SKM-1 (cell line): ENCODE measurements at regions not wholly inside any gene's neighbourhood (a gene's known extent, or its start where the extent isn't known, plus 50 kb on each side); places are given as distances from the start of the nearest gene placed in this dataset.
A peak's percentile ranks its signal among the peaks of the same experiment; 100 is the strongest.
"Not testable (repeated sequence)": the region's sequence is repeated elsewhere in the genome, so short reads cannot be mapped to it uniquely, and the experiment has no call there.

ENCODE experiments used
- DNase-seq: peaks from one replicate; lab custom pipeline; 2025; ENCODE audit not compliant: unreplicated experiment; lab: John Stamatoyannopoulos, UW

DNA sequence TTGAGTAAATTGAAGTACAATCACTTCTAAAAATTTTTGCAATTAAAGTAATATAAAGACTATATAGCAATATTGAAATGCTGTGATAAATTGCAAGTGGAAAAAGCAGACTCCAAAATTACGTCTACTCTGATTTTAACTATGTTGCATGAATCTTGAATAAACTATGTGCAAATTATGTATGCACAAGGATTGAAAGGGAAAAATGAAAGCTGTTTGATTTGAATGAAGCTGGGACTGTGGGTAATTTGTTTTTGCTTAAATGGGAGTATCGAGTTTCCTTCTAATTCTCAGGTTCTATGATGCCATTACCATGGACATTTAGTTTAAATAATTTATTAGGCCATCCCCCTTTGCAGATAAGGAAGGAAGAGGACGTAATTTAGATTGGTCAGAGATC is 198.7 kb upstream of the MYLIP start:
- no peak for DNase-seq

DNA sequence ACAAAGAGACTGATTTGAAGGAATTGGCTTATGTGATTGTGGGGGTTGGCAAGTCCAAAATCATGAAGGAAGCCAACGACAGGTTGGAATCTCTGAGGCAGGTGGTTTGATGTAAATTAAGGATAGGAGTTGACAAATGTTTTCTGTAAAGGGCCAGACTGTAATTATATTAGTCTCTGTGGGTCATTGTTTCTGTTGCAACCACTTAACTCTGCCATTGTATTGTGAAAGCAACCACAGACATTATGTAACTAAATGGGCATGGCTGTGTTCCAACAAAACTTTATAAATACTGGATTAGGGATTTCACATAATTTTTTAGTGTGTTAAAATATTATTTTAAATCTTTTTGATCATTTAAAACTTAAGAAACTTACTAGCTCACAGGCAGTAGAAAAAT is 199.2 kb upstream of the MYLIP start:
- DNase-seq: peak; percentile 23

DNA sequence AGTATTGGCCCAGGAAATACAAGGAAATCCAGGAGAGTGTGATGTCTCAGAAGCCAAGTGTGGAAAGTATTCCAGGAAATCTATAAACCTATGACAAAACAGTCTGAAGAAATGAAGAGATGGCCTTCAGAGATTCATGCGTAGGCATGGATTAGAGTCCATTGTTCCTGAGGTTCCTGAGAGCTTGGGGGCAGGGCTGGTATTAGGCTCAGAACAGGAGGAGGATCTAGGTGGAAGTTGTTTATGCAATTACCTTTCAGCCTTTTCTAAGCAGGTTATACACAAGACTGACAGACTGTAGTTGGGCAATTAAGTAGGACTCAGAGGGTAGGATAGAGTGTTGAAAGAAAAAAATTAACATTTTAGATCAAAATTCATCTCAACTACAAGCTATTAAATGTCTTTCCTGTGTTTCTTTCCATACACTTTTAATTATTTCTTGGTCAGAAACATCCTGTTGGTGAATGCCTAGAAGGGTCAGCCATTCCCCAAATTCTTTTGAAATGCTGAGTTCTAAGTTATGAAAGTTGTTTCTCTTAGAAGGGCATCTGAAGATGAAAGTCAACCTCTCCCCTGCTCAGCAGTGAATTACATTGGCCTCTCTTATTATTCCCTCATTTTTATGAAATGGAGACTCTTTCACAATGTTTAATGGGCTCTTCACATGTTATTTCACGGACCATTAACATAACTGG is 201.2 kb upstream of the MYLIP start:
- DNase-seq: no peak

DNA sequence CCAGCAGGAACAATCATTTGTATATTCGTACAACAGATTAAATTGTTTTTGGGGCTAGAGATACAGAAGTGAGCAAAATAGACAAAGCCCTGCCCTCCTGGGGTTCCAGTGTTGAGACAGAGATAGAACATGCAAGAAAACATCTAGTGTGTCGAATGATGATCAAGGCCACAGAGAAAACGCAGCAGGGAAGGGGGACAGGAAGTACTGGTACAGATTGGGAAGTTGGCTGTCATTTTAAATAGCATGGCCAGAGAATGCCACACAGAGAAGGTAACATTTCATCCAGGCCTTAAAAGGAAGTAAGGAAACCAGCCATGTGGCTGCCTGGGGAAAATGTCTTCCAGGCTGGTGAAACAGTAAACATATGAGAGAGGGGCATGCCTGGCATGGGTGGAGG is 202.6 kb upstream of the MYLIP start:
- DNase-seq: no peak

DNA sequence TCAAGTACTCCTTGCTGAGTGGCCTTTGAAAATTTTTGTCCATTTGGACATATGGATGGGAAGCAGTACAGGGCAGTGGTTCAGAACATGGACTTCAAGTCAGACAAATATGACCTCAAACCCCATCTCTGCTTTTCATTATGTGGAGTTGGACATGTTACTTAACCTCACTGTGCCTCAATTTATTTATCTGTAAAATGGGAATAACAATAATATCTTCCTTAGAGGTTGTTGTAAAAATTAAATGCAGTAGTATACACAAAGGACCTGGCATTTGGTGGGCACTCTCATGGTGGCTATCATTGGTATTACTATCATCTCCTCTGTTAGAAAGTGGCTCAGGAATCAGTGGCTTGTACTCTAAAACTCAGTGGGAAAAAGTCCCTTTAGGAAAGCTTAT is 204.0 kb upstream of the MYLIP start:
- DNase-seq: no peak

DNA sequence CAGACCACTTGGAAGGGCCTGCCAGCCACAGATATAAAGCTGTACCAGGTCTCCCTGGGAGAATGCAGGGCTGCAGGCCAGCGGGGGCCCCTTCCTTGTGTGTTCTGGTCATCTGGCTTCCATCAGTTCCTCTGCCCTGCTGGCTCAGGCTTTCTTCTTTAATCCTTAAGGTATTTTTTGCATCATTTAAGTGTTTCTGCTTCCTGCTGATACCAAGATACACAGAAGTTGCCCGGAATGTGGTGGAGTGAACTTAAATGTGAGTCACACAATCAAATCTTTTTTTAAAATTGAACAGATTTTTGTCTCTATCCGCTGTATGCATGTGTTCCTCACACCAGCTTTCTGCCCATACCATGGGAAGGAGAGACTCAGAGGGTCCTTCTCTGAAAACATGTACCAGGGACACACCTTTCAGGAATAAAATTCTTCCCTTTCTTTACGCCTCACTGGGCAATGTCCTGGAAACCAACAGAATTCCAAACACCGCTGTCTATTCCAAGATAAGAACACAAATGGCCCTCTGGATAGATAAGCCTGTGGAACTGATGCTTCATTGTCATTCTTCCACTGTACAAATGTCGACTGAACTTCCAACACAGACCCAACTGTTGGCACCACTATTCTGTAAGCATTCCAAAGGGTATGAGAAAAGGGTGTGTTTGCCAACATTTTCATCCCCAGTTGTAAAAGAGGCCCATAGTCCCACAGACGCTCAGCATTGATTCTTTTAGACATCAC is 206.2 kb upstream of the MYLIP start:
- no peak for DNase-seq

DNA sequence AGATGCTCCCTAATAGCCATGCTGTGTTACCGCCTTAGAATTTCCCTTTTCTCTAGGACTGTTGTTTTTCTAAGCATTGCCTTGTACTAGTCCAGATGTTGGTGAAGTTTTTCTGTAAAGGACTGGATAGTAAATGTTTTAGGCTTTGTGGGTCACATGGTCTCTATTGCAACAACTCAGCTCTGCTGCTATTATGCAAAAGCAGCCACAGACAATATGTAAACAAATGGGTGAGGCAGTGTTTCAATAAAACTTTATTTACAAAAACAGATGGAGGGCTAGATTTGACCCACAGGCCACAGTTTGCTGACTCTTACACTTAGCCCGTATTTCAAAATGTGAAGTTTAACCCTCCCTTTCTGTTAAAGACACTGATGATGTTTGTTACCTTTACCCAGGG is 207.6 kb upstream of the MYLIP start:
- no peak for DNase-seq

DNA sequence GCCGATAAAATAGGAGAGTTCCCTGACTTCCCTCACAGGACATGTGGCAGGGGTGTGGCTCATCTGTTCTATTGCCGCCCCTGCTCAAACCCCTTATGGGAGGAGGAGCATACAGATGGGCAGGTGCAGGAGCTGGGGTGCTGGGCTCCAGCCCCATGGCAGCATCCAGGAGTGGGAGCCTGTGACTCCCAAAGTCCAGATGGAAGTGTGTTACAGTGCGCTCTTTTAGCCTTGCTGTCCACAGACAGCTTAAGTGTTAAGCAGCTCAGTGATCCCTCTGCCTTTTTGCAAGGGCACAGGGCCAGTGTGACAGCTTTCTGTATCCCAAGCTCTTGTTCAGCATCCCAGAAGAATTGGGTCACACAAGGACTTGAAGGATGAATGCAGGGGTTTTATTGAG is 212.3 kb upstream of the MYLIP start:
- DNase-seq: no peak

DNA sequence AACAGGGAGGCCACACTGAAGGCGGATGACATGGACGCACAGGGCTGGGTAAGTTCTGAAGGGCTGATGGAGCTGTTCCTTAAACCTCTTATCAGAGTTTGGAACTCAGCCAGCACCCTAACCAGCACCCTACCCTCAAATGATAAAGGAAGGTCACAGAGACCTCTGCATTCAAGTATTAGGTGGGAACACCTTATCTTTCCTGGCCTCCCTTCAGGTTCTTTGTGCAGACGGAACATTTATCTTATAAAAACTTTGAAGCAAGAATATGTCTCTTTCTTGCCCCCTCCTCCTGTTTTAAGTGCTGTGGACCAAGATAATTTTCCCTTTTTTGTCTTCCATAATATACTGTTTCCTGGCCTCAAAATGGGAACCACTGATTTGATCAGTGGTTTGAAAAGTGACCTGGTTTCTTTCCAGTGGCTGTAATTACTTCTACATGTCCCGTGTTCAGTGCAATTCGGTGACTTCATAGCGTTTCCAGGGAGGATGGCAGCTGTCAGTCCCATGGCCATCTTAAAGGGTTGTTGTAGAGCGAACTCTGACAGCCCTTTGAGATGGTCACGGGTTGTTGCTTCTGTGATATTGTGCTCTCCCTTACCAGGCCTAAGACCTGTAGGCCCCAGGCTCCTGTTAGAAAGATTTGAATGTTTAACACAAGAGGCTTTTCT is 213.2 kb upstream of the MYLIP start:
- no peak for DNase-seq

DNA sequence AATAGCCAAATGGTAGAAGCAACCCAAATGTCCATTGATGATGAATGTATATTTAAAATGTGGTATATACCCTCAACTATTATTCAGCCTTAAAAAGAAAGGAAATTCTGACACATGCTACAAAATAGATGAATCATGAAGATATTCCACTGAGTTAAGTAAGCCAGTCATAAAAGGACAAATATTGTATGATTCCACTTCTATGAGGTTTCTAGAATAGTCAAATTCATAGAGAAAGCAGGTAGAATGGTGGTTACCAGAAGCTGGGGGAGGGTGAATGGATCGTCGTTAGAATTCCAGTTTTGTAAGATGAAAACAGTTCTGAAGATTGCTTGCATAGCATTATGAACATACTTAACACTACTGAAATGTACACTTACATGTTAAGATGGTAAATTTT is 214.3 kb upstream of the MYLIP start:
- no peak for DNase-seq

DNA sequence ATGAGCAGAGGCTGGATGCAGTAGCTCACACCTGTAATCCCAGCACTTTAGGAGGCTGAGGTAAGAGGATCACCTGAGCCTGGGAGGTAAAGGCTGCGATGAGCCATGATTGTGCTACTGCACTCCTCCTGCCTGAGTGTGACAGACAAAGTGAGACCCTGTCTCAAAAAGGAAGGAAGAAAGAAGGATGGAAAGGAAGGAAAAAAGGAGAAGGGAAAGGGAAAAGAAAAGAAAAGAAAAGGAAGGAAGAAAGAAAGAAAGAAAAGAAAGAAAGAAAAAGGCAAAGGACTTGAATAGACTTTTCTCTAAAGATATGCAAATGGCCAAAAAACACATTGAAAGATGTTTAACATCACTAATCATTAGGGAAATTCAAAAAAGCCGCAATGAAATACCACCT is 215.3 kb upstream of the MYLIP start:
- DNase-seq: no peak

DNA sequence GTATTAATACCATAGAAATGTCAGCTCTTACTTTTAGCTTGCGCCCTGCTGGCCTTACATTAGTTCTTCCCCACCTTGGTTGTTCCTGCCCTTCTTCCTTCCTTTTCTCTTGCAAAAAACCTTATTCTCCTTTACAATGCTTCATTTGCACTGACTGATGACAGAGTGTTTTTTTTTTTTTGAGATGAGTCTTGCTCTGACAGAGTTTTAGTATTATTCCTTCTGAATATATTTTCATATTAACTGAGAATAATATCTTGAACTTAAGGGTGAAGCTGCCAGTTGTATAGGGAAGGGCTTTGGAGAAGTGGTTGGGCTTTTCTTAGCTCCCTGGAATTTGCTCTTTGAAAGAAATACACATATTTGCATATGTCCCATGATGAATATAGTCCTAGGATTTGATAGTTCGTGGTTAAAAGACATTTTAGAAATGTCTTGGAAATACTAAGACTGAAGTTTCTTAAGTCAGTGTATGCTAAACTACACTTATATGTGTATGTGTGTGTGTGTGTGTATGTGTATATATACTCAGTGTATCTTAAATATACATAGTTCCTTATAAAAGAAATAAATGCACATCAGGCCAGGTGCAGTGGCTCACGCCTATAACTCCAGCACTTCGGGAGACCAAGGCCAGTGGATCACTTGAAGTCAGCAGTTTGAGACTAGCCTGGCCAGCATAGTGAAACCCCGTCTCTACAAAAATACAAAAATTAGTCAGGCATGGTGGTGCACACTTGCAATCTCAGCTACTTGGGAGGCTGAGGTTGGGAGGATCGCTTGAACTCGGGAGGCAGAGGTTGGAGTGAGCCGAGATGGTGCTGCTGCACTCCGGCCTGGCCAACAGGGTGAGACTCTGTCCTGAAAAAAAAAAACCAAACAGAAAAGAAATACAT is 216.1 kb upstream of the MYLIP start:
- DNase-seq: no peak

DNA sequence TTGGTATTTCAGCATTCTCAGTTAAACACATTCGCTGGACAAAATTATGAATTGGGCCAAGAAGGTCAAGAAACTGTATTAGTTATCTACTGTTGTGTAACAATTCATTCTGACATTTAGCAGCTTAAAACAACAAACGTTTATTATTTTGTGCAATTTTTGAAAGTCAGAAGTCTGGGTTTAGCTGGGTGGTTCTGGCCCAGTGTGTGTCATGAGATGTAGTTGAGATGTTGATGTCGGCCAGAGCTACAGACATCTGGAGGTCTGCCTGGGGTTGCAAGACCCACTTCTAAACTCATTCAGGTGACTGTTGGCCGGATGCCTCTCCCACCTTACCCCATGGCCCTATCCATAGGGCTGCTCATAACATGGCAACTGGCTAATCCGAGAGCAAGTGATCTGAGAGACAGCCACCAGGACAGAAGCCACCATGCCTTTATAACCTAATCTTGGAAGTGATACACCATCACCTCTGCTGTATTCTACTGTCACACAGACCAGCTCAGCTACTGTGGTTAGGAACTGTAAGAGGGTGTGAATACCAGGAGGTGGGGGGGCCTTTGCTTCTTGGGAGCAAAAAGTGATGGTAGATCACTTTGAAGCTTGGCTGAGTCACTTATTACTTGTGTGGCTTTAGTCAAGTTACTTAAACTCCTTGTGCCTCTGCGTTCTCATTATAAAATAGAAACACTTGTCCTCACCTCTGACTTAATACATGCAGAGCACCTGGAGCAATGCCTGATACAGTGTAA is 217.0 kb upstream of the MYLIP start:
- no peak for DNase-seq

DNA sequence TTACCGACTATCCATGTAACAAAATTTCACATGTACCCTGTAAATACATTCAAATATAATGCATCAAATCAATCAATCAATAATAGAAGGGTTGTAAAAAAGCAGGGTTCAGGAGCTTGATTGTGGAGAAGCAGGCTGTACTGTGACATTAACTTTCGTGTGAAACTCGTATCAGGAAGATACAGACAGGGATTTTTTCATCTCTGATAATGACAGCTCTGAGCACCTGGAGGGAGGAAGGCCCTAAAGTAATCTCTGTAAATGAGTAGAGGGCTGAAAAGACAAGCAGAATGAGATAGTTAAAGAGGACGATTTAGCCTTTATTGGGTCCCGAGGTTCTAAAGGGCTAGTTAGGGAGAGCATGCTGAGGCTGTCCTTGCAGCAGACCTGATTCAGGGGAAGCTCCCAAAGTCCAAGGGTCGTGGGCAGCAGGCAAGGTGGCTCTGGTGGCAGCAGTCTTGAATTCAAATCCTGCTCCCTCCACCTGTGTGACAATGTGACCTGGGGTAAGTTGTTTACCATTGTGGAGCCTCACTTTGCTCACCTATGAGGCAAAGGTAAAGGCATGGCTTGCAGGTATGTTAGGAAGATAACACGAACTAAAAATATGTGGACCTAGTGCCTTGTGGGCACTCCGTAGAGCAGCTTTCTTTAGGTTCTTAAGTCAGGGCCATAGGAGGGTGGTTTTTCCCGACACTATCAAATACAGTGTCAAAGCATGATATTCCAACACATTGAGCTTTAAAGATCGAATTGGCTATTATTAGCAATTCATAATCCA is 219.4 kb upstream of the MYLIP start:
- no peak for DNase-seq

DNA sequence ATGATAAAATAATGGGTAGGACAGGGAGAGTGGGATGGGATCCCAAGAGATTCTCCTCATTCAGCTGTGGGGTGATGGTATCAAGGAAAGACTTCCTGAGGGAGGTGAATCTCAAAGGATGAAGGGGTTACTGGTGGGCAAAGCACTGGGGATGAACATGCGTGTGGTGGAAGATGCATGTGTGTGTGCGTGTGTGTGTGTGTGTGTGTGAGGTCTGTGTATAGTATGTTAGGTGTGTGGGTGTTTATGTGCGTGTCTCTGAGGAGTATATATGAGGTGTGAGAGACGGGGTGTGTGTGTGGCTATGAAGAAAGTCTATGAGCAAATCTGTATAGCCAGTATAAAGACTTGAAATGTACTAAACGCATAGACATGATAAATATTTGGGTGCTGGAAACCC is 220.0 kb upstream of the MYLIP start:
- DNase-seq: no peak

DNA sequence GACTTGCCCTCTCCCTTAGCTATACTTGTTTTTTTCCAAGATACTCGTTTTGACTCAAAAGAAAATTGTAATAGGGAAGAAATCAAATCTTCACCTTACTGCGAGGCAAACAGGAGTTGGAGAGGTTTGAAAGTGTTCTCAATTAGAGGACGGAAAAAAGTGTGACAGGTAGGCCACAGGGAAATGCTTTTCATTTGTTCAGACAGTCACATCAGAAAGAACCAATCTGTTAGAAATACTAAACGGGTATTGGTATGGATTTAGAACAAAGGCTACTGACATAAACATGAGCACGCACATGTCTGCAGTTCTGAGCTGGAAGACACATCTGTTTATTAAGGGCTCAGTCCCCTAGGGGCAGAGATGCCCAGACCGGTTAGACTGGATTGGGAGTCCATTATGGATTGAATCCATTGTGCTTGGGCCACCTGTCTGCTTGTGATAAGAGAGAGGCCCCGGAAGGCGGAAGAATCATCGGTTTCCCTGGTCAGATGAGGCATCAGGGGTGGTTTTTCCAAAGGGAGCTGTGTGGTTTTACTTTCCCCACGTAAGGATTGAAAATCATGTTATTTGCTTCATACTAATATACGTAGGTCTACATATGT is 220.9 kb upstream of the MYLIP start:
- no peak for DNase-seq

DNA sequence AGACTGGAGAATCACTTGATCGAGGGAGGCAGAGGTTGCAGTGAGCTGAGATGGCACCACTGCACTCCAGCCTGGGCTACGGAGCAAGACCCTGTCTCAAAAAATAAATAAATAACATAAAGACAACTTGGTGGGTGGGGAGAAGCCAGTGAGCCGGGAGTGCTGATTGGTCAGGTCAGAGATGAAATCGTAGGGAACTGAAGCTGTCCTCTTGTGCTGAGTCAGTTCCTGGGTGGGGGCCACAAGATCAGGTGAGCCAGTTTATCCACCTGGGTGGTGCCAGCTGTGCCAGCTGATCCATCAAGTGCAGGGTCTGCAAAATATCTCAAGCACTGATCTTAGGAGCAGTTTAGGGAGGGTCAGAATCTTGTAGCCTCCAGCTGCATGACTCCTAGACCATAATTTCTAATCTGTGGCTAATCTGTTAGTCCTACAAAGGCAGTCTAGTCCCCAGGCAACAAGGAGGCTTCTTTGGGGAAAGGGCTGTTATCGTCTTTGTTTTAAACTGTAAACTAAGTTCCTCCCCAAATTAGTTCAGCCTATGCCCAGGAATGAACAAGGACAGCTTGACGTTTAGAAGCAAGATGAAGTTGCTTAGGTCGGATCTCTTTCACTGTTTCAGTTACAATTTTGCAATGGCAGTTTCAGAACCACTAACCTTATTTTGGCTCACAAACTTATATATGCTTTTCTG is 221.5 kb upstream of the MYLIP start:
- not testable (repeated sequence) for DNase-seq

DNA sequence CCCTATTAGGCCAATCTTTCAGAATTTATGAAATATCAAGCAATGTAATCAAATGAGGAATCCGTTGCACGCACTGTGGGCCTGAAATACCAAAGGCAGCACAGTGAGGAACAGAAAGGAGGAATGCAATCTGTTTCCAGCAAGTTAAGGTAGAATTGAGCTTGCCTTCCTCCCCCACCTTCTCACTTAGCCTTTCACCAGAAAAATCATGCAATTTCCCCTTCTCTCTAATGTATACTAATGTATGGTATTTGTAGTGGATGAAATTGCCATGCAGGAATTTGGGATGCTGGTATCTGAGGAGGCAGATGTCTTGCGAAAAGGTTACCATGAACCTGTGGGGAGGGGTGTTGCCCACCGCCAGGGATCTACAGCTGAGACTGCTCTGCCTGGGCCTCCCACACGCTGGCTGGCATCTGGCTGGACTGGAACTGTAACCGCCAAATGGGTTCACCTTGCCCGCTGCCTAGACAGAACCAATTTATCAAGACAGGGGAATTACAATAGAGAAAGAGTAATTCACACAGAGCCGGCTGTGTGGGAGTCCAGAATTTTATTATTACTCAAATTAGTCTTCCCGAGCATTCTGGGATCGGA is 222.4 kb upstream of the MYLIP start:
- DNase-seq: no peak
